Stomach (tissue), 4 donors: ENCODE measurements at regions not wholly inside any gene's neighbourhood (a gene's known extent, or its start where the extent isn't known, plus 50 kb on each side); places are given as distances from the start of the nearest gene placed in this dataset.

Experiments
- EP300 ChIP-seq: sonication (generic); formaldehyde crosslinking; IDR thresholded peaks from one replicate; pipeline ENCODE4 v1.6.1; 2017; ENCODE audit warnings: antibody characterized with exemption
- POLR2A ChIP-seq, 4 donors: fragments of 450-650 bp; IDR thresholded peaks; one replicate each; pipeline ENCODE4 v1.6.1; 2016; ENCODE audit warnings: antibody characterized with exemption in 4 of 4, control low read depth in 2 of 4, mild to moderate bottlenecking in 1 of 4, moderate library complexity in 1 of 4
- TF ChIP-seq, protein P1 (sequence below), 7 experiments: fragments of 450-650 bp in 4 of 7; fragments of 200-600 bp in 3 of 7; sonication (generic) in 3 of 7; IDR thresholded peaks; one replicate each; pipeline ENCODE4 v1.5.1; 2016 to 2019; ENCODE audit warnings: antibody characterized with exemption in 7 of 7, control low read depth in 2 of 7, mild to moderate bottlenecking in 1 of 7

DNA sequence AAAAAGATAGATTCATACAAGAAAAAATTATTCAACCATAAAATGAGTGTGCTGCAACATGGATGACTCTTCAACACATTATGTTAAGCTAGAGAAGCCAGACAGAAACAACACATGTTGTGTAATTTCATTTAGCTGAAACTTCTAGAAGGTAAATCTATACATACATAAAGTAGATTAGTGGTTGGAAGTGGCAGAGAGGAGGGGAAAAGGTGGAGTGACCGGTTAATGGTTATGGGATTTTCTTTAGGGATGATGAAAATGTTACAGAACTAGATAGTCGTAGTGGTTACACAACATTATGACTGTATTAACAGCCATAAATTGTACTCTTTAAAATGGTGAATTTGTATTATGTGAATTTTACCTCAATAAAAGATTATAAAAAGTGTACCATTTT is 304.1 kb upstream of the SLC35B3 start:
- TF ChIP-seq EP300, result no peak
- TF ChIP-seq, protein P1, sequence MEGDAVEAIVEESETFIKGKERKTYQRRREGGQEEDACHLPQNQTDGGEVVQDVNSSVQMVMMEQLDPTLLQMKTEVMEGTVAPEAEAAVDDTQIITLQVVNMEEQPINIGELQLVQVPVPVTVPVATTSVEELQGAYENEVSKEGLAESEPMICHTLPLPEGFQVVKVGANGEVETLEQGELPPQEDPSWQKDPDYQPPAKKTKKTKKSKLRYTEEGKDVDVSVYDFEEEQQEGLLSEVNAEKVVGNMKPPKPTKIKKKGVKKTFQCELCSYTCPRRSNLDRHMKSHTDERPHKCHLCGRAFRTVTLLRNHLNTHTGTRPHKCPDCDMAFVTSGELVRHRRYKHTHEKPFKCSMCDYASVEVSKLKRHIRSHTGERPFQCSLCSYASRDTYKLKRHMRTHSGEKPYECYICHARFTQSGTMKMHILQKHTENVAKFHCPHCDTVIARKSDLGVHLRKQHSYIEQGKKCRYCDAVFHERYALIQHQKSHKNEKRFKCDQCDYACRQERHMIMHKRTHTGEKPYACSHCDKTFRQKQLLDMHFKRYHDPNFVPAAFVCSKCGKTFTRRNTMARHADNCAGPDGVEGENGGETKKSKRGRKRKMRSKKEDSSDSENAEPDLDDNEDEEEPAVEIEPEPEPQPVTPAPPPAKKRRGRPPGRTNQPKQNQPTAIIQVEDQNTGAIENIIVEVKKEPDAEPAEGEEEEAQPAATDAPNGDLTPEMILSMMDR (IDR thresholded peaks at IDR 0.05), result no peak
- TF ChIP-seq POLR2A (IDR thresholded peaks at IDR 0.05), result no peak
